Uterus (tissue), 3 donors: ENCODE measurements at regions not wholly inside any gene's neighbourhood (a gene's known extent, or its start where the extent isn't known, plus 50 kb on each side); places are given as distances from the start of the nearest gene placed in this dataset.

Experiments used
- DNase-seq, 2 donors: peaks; one replicate each; pipeline ENCODE4 v3.0.0-alpha.2; 2019 to 2020
- H3K27ac ChIP-seq, 2 donors: fragments of 200-600 bp; sonication (generic); 1 replicate in 1 of 2; 2 replicates in 1 of 2; pipeline ENCODE4 v1.5.1; 2016 to 2018
- H3K27me3 ChIP-seq, 2 donors: fragments of 200-600 bp; sonication (generic); one replicate each; pipeline ENCODE4 v1.5.1; 2018 to 2019; ENCODE audit warnings: control low read depth in 1 of 2
- H3K36me3 ChIP-seq, 2 donors: fragments of 200-600 bp; sonication (generic); one replicate each; pipeline ENCODE4 v1.5.1; 2019; ENCODE audit warnings: control low read depth in 1 of 2
- H3K4me1 ChIP-seq, 2 donors: fragments of 200-600 bp; sonication (generic); one replicate each; pipeline ENCODE4 v1.5.1; 2018 to 2019; ENCODE audit warnings: control low read depth in 1 of 2
- H3K4me3 ChIP-seq, 2 donors: fragments of 200-600 bp; sonication (generic); 1 replicate in 1 of 2; 2 replicates in 1 of 2; pipeline ENCODE4 v1.5.1; 2018 to 2019; ENCODE audit warnings: mild to moderate bottlenecking in 1 of 2
- H3K9me3 ChIP-seq, 2 donors: fragments of 200-600 bp; sonication (generic); one replicate each; pipeline ENCODE4 v1.5.1; 2019; ENCODE audit warnings: control low read depth in 1 of 2
- CTCF ChIP-seq, 4 experiments: fragments of 200-600 bp in 2 of 4; fragments of 450-650 bp in 2 of 4; sonication (generic) in 2 of 4; IDR thresholded peaks; one replicate each; pipeline ENCODE4 v1.5.1; 2016 to 2019; ENCODE audit warnings: antibody characterized with exemption in 4 of 4, mild to moderate bottlenecking in 2 of 4, moderate library complexity in 1 of 4
- POLR2A ChIP-seq, 2 donors: fragments of 450-650 bp; IDR thresholded peaks; one replicate each; pipeline ENCODE4 v1.6.1; 2016; ENCODE audit warnings: antibody characterized with exemption in 2 of 2, mild to moderate bottlenecking in 1 of 2, moderate library complexity in 1 of 2
- intact Hi-C: fragments of 100-400 bp; cut with DNase I; formaldehyde crosslinking; loops from one replicate; pipeline ENCODE4 v1.15.1; 2023; ENCODE audit warnings: low total_unique reads
- donor health status: DM: yes; HTN: yes; CAD: no.

GRCh38 chr2:125041846-125042245 lies 1016.8 kb downstream of the CNTNAP5 start:
- Histone ChIP-seq H3K36me3 (no peaks in the 10 kb centered on the region), H3K4me1 (no peaks in the 10 kb centered on the region), H3K9me3 (no peaks in the 10 kb centered on the region), H3K4me3 (no peak overlapping the region), H3K27me3 (no peaks in the 10 kb centered on the region), H3K27ac (no peak overlapping the region)
- no peak for DNase-seq
- intact Hi-C loops = no loop called here
- TF ChIP-seq CTCF (IDR thresholded peaks at IDR 0.05) (no peak), POLR2A (IDR thresholded peaks at IDR 0.05) (no peak)

GRCh38 chr2:125042727-125043126 lies 1017.6 kb downstream of the CNTNAP5 start:
- DNase-seq = no peak
- Histone ChIP-seq H3K27ac (no peak overlapping the region), H3K4me1 (no peaks in the 10 kb centered on the region), H3K36me3 (no peaks in the 10 kb centered on the region), H3K9me3 (no peaks in the 10 kb centered on the region), H3K27me3 (no peaks in the 10 kb centered on the region), H3K4me3 (no peak overlapping the region)
- TF ChIP-seq POLR2A (IDR thresholded peaks at IDR 0.05) = no peak
- no peak for TF ChIP-seq CTCF (IDR thresholded peaks at IDR 0.05)
- intact Hi-C loops = no loop called here

- no peaks in the 10 kb centered on the region for H3K27me3 ChIP-seq
- TF ChIP-seq POLR2A (IDR thresholded peaks at IDR 0.05) (no peak), CTCF (IDR thresholded peaks at IDR 0.05) (no peak)
- peaks cover 0 to 5% of the 10 kb centered on the region in 2 donors for H3K9me3 ChIP-seq
- intact Hi-C loops = no loop called here
- H3K4me3 ChIP-seq = no peak overlapping the region
- H3K27ac ChIP-seq = no peak overlapping the region
- H3K4me1 ChIP-seq = no peaks in the 10 kb centered on the region
- DNase-seq = no peak
- no peaks in the 10 kb centered on the region for H3K36me3 ChIP-seq
Observed at GRCh38 chr2:125070726-125071505, 1045.8 kb downstream of the CNTNAP5 start.

GRCh38 chr2:125073440-125073839 lies 1048.4 kb downstream of the CNTNAP5 start:
- Histone ChIP-seq H3K27me3 (no peaks in the 10 kb centered on the region), H3K4me3 (no peak overlapping the region), H3K36me3 (no peaks in the 10 kb centered on the region), H3K27ac (no peak overlapping the region), H3K9me3 (peaks cover 0 to 5% of the 10 kb centered on the region in 2 donors), H3K4me1 (no peaks in the 10 kb centered on the region)
- DNase-seq = no peak
- intact Hi-C loops = no loop called here
- TF ChIP-seq CTCF (IDR thresholded peaks at IDR 0.05) = no peak

- Histone ChIP-seq H3K9me3 (no peaks in the 10 kb centered on the region), H3K36me3 (no peaks in the 10 kb centered on the region), H3K4me3 (no peak overlapping the region), H3K27me3 (no peaks in the 10 kb centered on the region), H3K27ac (no peak overlapping the region), H3K4me1 (no peaks in the 10 kb centered on the region)
- intact Hi-C loops = no loop called here
- TF ChIP-seq POLR2A (IDR thresholded peaks at IDR 0.05) (no peak), CTCF (IDR thresholded peaks at IDR 0.05) (no peak)
- no peak for DNase-seq
Observed at GRCh38 chr2:125085904-125086303, 1060.8 kb downstream of the CNTNAP5 start.
